Panc1 (cell line): ENCODE measurements at regions not wholly inside any gene's neighbourhood (a gene's known extent, or its start where the extent isn't known, plus 50 kb on each side); places are given as distances from the start of the nearest gene placed in this dataset.

ENCODE experiments used
- ATAC-seq: fragments of 200-7000 bp; cut with Tn5 transposase; 2 replicates; pipeline ENCODE4 v1.9.1; 2020; ENCODE audit warnings: mild to moderate bottlenecking, moderate library complexity
- BruUV-seq: library from RNA; stranded (reverse); fragments of 400-500 nt; replicated peaks from 2 replicates; lab custom pipeline; 2021; lab: Mats Ljungman, UMichigan
- CTCF ChIA-PET: fragments of 300-600 bp; sonication (Branson Sonifier 250); formaldehyde crosslinking; loops from one replicate; lab custom pipeline; 2022; ENCODE audit warnings: antibody characterized with exemption; lab: Charles Lee
- POLR2A ChIA-PET: fragments of 300-600 bp; sonication (Branson Sonifier 250); formaldehyde crosslinking; loops from one replicate; lab custom pipeline; 2022; ENCODE audit warnings: antibody characterized with exemption; lab: Charles Lee
- DNase-seq: peaks from one replicate; pipeline ENCODE4 v3.0.0-alpha.2; 2010; ENCODE audit warnings: low read depth, low spot score
- H3K27ac ChIP-seq: 2 replicates; pipeline ENCODE4 v1.5.1; 2011; ENCODE audit warnings: mild to moderate bottlenecking, low read length, inconsistent platforms
- H3K27me3 ChIP-seq: fragments of 200-500 bp; sonication (Bioruptor generic); 2 replicates; pipeline ENCODE4 v1.6.0; 2014; ENCODE audit warnings: low read length, inconsistent platforms; ENCODE audit not compliant: control insufficient read depth, insufficient read depth
- H3K36me3 ChIP-seq: fragments of 200-500 bp; sonication (Bioruptor generic); 2 replicates; pipeline ENCODE4 v1.5.1; 2014; ENCODE audit warnings: inconsistent platforms, mild to moderate bottlenecking, low read length, moderate library complexity; ENCODE audit not compliant: control insufficient read depth, insufficient read depth
- H3K4me1 ChIP-seq: 2 replicates; pipeline ENCODE4 v1.5.1; 2011; ENCODE audit warnings: inconsistent platforms, mild to moderate bottlenecking, low read length, moderate library complexity; ENCODE audit not compliant: control insufficient read depth, insufficient read depth
- H3K4me3 ChIP-seq, 2 experiments: 2 replicates each; pipeline ENCODE4 v1.5.1; 2011 to 2012; ENCODE audit warnings: low read depth in 2 of 2, low read length in 2 of 2, mild to moderate bottlenecking in 2 of 2, inconsistent platforms in 1 of 2, moderate library complexity in 1 of 2
- H3K9me3 ChIP-seq: fragments of 200-500 bp; sonication (Bioruptor generic); 2 replicates; pipeline ENCODE4 v1.5.1; 2014; ENCODE audit warnings: low read depth, mild to moderate bottlenecking, inconsistent platforms, low read length, moderate library complexity; ENCODE audit not compliant: control insufficient read depth, insufficient read depth
- CTCF ChIP-seq: fragments of 450-650 bp; IDR thresholded peaks from 2 replicates; pipeline ENCODE4 v1.5.1; 2017; ENCODE audit warnings: mild to moderate bottlenecking
- POLR2AphosphoS5 ChIP-seq: IDR thresholded peaks from 2 replicates; pipeline ENCODE4 v1.6.1; 2012; ENCODE audit warnings: mild to moderate bottlenecking, low read depth, low read length, moderate library complexity
- REST ChIP-seq, 2 experiments: IDR thresholded peaks; 2 replicates each; pipeline ENCODE4 v1.6.1; 2011 to 2012; ENCODE audit warnings: low read depth in 2 of 2, control low read depth in 1 of 2, low read length in 1 of 2, mild to moderate bottlenecking in 1 of 2, moderate library complexity in 1 of 2; ENCODE audit not compliant: insufficient read depth in 1 of 2
- SIN3A ChIP-seq: IDR thresholded peaks from 2 replicates; pipeline ENCODE4 v1.6.1; 2012; ENCODE audit warnings: low read depth, mild to moderate bottlenecking, low read length, moderate library complexity, borderline replicate concordance; ENCODE audit not compliant: insufficient read depth
- TCF7L2 ChIP-seq: IDR thresholded peaks from 2 replicates; pipeline ENCODE4 v1.6.1; 2011; ENCODE audit warnings: mild to moderate bottlenecking, low read depth, low read length, inconsistent platforms
- in situ Hi-C: cut with HindIII; loops from 2 replicates; pipeline ENCODE4 v1.10.0; 2016; ENCODE audit warnings: low sequenced_read_pairs, low pct_unique_long_range_greater_than_20kb
- intact Hi-C: fragments of 100-400 bp; cut with micrococcal nuclease; formaldehyde crosslinking; loops from one replicate; pipeline ENCODE4 v1.10.0; 2022; ENCODE audit not compliant: unreplicated experiment

DNA sequence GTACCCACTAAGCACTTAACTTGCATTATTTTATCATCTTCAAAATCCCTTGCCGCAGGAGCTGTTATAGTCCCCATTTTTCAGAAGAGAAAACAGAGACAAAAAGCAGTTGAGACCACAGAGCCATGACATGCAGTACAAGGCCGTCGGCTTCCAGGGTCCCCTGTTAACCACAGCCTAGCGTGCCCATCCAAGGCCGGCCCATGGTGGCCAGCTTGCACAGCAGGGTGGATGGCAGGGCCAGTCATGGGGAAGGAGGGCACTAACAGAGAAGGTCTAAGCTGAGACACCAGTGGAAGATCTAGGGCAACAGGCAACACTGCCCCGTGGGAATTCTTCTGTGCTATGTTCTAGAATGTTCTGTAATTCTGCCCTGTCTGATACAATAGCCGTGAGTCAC lies 192.6 kb upstream of the ID2 start:
- Histone ChIP-seq H3K9me3 (no peaks in the 10 kb centered on the region), H3K36me3 (no peaks in the 10 kb centered on the region), H3K4me1 (no peaks in the 10 kb centered on the region), H3K4me3 (no peak overlapping the region), H3K27me3 (peaks cover 3% of the 10 kb centered on the region; the same call in 1 of the 2 replicates), H3K27ac (no peak overlapping the region)
- intact Hi-C loops (no loop called here), in situ Hi-C loops (no loop called here)
- BruUV-seq = no TSS peak
- TF ChIP-seq CTCF (no peak), TCF7L2 (no peak), REST (IDR thresholded peaks at IDR 0.05; ENCODE audit: insufficient read depth in 1 of 2, low read depth in 2 of 2, low read length in 1 of 2) (no peak), POLR2AphosphoS5 (no peak), SIN3A (no peak)
- CTCF ChIA-PET = no interaction called here
- DNase-seq (no peak), ATAC-seq (no peak)
- POLR2A ChIA-PET = no interaction called here

DNA sequence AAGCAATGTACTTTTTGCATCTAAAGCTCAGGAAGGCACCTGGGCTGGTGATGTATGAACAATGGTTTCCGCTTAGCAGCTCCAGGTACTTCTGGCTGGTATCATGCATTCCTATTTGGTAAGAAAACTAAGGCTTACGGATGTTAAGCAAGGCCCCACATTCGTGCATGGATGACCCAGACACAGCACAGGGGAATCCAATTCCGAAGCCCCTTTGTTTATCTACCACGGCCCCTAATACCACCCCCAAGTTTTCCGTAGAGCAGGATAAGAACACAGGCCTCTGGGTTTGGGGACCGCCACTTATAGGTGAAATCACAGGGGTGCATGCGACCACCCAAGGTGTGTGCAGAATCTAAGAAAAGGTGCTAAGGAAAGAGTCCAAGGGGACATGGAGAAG lies 192.1 kb upstream of the ID2 start:
- intact Hi-C loops = no loop called here

More for the DNA sequence above, 192.1 kb upstream of the ID2 start:
- BruUV-seq = no TSS peak
- no peaks in the 10 kb centered on the region for H3K4me1 ChIP-seq
- ATAC-seq = no peak
- no peak for DNase-seq
- H3K36me3 ChIP-seq = no peaks in the 10 kb centered on the region
- H3K9me3 ChIP-seq = no peaks in the 10 kb centered on the region
- in situ Hi-C loops = no loop called here
- H3K4me3 ChIP-seq = no peak overlapping the region
- H3K27me3 ChIP-seq = peaks cover 3% of the 10 kb centered on the region; the same call in 1 of the 2 replicates
- ChIA-PET CTCF (no interaction called here), POLR2A (no interaction called here)
- TF ChIP-seq REST (IDR thresholded peaks at IDR 0.05; ENCODE audit: insufficient read depth in 1 of 2, low read depth in 2 of 2, low read length in 1 of 2) (no peak), POLR2AphosphoS5 (no peak), TCF7L2 (no peak), SIN3A (no peak), CTCF (no peak)
- H3K27ac ChIP-seq = no peak overlapping the region
